Breast epithelium (tissue), 4 donors: ENCODE measurements at regions not wholly inside any gene's neighbourhood (a gene's known extent, or its start where the extent isn't known, plus 50 kb on each side); places are given as distances from the start of the nearest gene placed in this dataset.

Experiments
- DNase-seq, 2 donors: peaks; one replicate each; pipeline ENCODE4 v3.0.0-alpha.2; 2019; ENCODE audit warnings: low spot score in 2 of 2
- H3K27ac ChIP-seq, 2 donors: fragments of 200-600 bp; sonication (generic) in 1 of 2; one replicate each; pipeline ENCODE4 v1.5.1; 2016 to 2019; ENCODE audit warnings: mild to moderate bottlenecking in 1 of 2
- H3K27me3 ChIP-seq, 2 donors: fragments of 200-600 bp; sonication (generic) in 1 of 2; one replicate each; pipeline versions ENCODE4 v1.5.1 to v1.6.0; 2017 to 2019; ENCODE audit warnings: control low read depth in 1 of 2, mild to moderate bottlenecking in 1 of 2
- H3K36me3 ChIP-seq: fragments of 200-600 bp; one replicate; pipeline ENCODE4 v1.5.1; 2019
- H3K4me1 ChIP-seq, 2 donors: fragments of 200-600 bp; sonication (generic); one replicate each; pipeline ENCODE4 v1.5.1; 2016 to 2019; ENCODE audit warnings: control low read depth in 1 of 2
- H3K4me3 ChIP-seq, 3 donors: fragments of 200-600 bp; sonication (generic); 1 replicate in 2 of 3; 2 replicates in 1 of 3; pipeline ENCODE4 v1.5.1; 2016 to 2019; ENCODE audit warnings: mild to moderate bottlenecking in 3 of 3, moderate library complexity in 2 of 3
- H3K9me3 ChIP-seq, 2 donors: fragments of 200-600 bp; sonication (generic) in 1 of 2; one replicate each; pipeline ENCODE4 v1.5.1; 2016 to 2019; ENCODE audit warnings: control low read depth in 1 of 2
- POLR2A ChIP-seq: fragments of 450-650 bp; IDR thresholded peaks from one replicate; pipeline ENCODE4 v1.6.1; 2016; ENCODE audit warnings: antibody characterized with exemption, mild to moderate bottlenecking, moderate library complexity
- POLR2AphosphoS5 ChIP-seq, 3 donors: sonication (generic); formaldehyde crosslinking; IDR thresholded peaks; one replicate each; pipeline ENCODE4 v1.6.1; 2017; ENCODE audit warnings: antibody characterized with exemption in 3 of 3
- intact Hi-C: fragments of 100-400 bp; cut with DNase I; formaldehyde crosslinking; loops from one replicate; pipeline ENCODE4 v1.15.1; 2023; ENCODE audit warnings: low total_unique reads
- TF ChIP-seq, protein P1 (sequence below), 3 donors: fragments of 450-650 bp; IDR thresholded peaks; one replicate each; pipeline ENCODE4 v1.5.1; 2016 to 2017; ENCODE audit warnings: antibody characterized with exemption in 3 of 3, mild to moderate bottlenecking in 3 of 3, moderate library complexity in 3 of 3

DNA sequence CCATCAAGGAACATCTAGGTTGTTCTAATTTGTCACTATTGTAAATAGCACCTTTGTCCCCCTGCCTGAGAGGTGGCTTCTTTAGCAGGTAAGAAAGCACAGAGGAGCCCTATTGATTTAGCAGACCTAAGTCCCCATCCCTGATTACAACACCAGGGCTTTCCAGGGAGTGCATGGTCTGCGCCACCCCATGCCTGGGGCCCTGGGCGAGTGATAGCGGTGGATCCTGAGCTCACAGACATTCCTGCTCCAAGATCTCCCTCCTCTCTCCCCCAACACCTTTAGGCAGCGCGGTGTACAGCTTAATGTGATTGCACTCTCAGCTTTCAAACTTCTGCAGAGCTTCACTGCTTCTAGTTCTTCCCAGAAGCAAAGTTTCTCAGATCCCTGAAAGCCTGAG, 67.4 kb upstream of the WWC1 start:
- Histone ChIP-seq H3K4me1 (no peaks in the 10 kb centered on the region), H3K27ac (no peak overlapping the region), H3K4me3 (no peak overlapping the region), H3K27me3 (no peaks in the 10 kb centered on the region), H3K36me3 (no peaks in the 10 kb centered on the region), H3K9me3 (no peaks in the 10 kb centered on the region)
- DNase-seq: no peak
- intact Hi-C loops: no loop called here
- TF ChIP-seq, protein P1, sequence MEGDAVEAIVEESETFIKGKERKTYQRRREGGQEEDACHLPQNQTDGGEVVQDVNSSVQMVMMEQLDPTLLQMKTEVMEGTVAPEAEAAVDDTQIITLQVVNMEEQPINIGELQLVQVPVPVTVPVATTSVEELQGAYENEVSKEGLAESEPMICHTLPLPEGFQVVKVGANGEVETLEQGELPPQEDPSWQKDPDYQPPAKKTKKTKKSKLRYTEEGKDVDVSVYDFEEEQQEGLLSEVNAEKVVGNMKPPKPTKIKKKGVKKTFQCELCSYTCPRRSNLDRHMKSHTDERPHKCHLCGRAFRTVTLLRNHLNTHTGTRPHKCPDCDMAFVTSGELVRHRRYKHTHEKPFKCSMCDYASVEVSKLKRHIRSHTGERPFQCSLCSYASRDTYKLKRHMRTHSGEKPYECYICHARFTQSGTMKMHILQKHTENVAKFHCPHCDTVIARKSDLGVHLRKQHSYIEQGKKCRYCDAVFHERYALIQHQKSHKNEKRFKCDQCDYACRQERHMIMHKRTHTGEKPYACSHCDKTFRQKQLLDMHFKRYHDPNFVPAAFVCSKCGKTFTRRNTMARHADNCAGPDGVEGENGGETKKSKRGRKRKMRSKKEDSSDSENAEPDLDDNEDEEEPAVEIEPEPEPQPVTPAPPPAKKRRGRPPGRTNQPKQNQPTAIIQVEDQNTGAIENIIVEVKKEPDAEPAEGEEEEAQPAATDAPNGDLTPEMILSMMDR (IDR thresholded peaks at IDR 0.05): no peak
- TF ChIP-seq POLR2A (no peak), POLR2AphosphoS5 (IDR thresholded peaks at IDR 0.05) (no peak)

DNA sequence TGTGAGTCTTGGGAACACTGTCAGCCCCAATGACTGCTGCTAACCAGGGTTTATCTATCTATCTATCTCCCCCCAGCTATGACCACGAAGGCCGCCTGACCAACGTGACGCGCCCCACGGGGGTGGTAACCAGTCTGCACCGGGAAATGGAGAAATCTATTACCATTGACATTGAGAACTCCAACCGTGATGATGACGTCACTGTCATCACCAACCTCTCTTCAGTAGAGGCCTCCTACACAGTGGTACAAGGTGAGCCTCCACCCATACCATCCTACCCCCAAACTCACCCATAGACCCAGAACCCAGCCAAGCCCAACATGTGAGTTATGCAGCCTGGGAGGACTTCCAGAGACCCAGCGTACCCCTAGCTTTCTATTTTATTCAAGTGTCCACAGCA, 65.4 kb upstream of the WWC1 start:
- no peak for DNase-seq
- Histone ChIP-seq H3K4me3 (no peak overlapping the region), H3K4me1 (no peaks in the 10 kb centered on the region), H3K27ac (no peak overlapping the region), H3K27me3 (no peaks in the 10 kb centered on the region), H3K36me3 (no peaks in the 10 kb centered on the region), H3K9me3 (no peaks in the 10 kb centered on the region)
- TF ChIP-seq POLR2A (no peak), POLR2AphosphoS5 (IDR thresholded peaks at IDR 0.05) (no peak)
- TF ChIP-seq, protein P1 (IDR thresholded peaks at IDR 0.05): no peak
- intact Hi-C loops: no loop called here

DNA sequence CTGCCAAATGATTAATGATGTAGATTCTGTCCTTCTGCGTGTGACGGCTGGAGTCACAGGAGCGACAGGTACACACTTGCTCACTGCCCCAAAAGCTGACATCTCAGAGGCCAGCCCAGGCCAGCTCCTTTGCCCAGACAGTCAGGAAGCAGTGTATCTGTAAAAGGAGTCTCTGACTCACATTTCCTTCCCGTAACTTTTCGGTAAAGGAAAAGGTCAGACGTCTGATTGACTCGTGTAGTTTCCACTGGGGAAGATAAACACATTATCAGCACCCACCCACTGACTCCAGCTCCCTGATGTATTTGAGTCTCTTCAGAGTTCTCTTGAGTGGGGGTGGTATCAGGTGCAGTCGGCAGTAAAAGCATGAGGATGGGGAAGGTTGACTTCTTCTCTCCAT, 64.4 kb upstream of the WWC1 start:
- TF ChIP-seq POLR2A: no peak
- no peak for TF ChIP-seq POLR2AphosphoS5 (IDR thresholded peaks at IDR 0.05)
- TF ChIP-seq, protein P1 (IDR thresholded peaks at IDR 0.05): no peak
- intact Hi-C loops: no loop called here
- Histone ChIP-seq H3K27me3 (no peaks in the 10 kb centered on the region), H3K36me3 (no peaks in the 10 kb centered on the region), H3K27ac (no peak overlapping the region), H3K4me1 (no peaks in the 10 kb centered on the region), H3K4me3 (no peak overlapping the region), H3K9me3 (no peaks in the 10 kb centered on the region)
- DNase-seq: no peak

DNA sequence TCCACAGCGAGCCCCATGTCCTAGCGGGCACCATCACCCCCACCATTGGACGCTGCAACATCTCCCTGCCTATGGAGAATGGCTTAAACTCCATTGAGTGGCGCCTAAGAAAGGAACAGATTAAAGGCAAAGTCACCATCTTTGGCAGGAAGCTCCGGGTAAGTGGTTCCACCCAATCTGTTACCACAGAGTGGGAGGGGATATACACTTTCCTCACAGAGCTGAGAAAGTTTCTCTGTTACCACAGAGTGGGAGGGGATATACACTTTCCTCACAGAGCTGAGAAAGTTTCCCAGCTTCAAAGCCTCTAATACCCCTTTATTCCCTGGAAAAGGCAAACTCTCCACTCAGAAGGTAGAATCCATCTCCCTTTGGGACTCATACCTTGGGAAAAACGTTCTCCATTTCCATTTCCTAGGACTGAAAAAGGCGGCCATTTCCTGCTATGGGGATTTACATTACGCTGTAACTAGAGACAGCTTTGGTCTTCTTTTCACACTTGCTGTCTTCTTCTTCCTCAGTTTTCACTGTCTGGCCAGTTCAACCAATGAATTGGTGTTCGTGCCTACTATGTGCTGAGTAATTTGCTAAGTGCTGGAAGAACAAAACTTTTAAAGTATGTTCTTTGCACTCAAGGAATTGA, 63.4 kb upstream of the WWC1 start:
- no peaks in the 10 kb centered on the region for H3K36me3 ChIP-seq
- no peaks in the 10 kb centered on the region for H3K27me3 ChIP-seq
- H3K4me3 ChIP-seq: no peak overlapping the region
- DNase-seq: no peak
- no peaks in the 10 kb centered on the region for H3K4me1 ChIP-seq
- H3K27ac ChIP-seq: no peak overlapping the region
- no peak for TF ChIP-seq POLR2A
- TF ChIP-seq, protein P1 (IDR thresholded peaks at IDR 0.05): no peak
- no peak for TF ChIP-seq POLR2AphosphoS5 (IDR thresholded peaks at IDR 0.05)
- H3K9me3 ChIP-seq: no peaks in the 10 kb centered on the region
- intact Hi-C loops: no loop called here

DNA sequence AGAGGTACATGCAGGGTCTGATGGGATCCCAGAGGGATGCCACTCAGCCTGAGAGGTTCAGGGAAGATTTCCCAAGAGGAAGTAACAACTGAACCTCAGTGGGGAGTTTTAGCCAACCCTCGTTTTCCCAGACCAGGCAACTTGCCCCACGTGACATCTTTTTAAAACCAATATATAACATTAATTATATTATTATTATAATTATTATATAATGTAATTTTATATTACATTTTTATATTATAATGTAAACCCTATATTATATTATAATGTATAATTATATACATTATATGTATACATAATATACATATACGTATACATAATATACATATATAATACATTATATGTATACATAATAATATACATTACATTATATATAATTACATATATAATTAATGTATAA, 62.8 kb upstream of the WWC1 start:
- no peak for DNase-seq
- Histone ChIP-seq H3K27me3 (no peaks in the 10 kb centered on the region), H3K27ac (no peak overlapping the region), H3K36me3 (no peaks in the 10 kb centered on the region), H3K4me1 (no peaks in the 10 kb centered on the region), H3K9me3 (no peaks in the 10 kb centered on the region), H3K4me3 (no peak overlapping the region)
- intact Hi-C loops: no loop called here
- TF ChIP-seq POLR2AphosphoS5 (IDR thresholded peaks at IDR 0.05): no peak
- TF ChIP-seq POLR2A: no peak
- TF ChIP-seq, protein P1 (IDR thresholded peaks at IDR 0.05): no peak
